HG03103 (cell line): ENCODE measurements at regions not wholly inside any gene's neighbourhood (a gene's known extent, or its start where the extent isn't known, plus 50 kb on each side); places are given as distances from the start of the nearest gene placed in this dataset.
"Not testable (repeated sequence)": the region's sequence is repeated elsewhere in the genome, so short reads cannot be mapped to it uniquely, and the experiment has no call there.

Experiments used
- ATAC-seq: cut with Tn5 transposase; IDR thresholded peaks from one replicate; pipeline ENCODE4 v1.9.1; 2021; ENCODE audit warnings: low read depth; ENCODE audit not compliant: unreplicated experiment

DNA sequence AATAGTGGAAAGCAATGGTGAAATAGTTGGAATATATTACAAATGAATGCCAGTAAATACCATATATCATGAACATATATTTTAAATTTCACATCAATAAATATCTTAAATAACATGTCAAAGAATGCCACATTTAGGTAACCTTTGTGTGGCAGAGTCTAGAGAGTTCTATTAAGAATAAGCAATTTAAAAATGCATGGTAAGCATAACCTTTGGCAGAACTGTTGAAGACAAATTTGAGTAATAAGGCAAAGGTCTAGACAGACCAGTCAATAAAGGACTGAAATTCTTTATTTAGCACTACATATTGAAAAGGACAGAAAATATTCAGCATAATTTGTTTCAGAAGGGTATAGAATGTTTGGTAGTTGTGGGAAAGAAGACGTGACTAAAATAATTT, 1417.0 kb downstream of the SUCLG1 start:
- no peak for ATAC-seq

DNA sequence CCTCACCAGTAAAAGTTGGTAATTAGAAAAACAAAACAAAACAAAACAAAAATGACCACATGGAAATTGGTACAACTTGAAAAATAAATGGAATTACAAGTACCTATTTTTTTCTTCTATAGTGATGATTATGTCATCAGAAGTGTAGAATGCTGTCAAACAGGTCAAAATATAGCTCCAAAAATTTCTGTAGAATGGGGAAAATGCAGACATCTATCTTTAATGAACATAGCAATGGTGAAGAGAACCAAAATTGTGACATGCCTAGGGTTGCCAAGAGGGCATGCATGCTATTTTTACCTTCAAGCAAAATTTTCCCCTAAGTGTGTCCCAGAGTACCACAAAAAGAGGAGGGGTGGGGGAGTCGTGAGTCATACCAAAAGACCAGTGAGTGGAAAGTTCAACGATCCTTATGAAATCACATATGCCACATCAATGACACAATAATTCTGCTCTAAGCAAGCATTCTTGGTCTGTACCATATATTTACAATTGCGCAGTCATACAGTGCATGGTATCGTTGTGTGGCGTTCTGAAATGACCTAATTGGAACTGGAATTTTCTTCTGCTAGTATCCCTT, 1436.4 kb downstream of the SUCLG1 start:
- no peak for ATAC-seq

DNA sequence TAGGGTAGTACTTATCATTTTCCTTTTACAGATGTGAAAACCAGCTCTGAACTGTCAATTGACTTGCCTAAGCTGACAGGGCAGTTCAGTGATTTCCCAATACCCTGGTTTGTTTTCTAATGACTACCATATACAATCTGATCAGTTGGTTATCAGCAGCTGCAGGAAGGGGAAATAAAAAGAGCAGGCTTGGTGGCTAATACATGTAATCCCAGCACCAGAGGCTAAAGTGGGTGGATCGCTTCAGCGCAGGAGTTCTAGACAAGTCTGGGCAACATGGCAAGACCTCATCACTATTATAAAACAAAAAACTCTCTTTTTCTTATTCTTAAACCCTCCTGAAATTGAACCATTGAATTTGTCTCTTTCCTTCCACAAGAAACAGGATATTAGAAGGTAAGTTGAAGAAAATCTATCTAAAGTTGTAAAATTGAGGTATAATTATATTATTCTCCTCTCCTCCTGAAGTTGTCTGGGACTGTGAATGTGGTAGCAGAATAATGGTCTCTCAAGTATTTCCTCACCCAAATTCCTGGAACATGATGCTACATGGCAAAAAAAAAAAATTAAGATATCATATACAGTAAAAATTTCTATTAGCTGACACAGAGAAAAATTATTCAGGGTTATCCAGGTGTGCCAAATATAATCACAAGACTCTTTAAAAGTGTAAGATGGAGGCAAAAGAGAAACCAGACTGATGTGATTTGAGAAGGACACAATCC, 1441.6 kb downstream of the SUCLG1 start:
- no peak for ATAC-seq

DNA sequence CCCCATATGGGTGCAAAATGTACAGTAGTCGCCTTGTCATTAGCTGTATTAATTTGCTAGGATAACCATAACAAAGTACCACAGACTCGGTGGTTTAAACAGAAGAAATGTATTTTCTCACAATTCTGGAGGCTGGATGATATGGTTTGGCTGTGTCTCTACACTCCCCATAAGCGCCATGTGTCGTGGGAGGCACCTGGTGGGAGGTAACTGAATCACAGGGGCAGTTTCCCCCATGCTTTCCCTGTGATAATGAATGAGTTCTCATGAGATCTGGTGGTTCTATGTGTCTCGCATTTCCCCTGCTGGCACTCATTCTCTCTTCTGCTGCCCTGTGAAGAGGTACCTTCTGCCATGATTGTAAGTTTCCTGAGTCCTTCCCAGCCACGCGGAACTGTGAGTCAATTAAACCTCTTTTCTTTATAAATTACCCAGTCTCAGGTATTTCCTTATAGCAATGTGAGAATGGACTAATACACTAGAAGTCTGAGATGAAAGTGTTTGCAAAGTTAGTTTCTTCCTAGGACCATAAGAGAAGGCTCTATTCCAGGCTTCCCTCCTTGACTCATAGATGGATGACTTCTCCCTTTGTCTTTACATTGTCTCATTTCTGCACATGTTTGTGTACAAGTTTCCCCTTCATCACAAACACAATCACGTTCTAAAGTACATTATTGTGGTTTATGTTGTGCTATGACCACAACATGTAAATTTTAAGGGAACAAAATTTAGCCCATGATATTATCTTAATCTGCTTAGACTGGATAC, 1442.6 kb downstream of the SUCLG1 start:
- no peak for ATAC-seq

DNA sequence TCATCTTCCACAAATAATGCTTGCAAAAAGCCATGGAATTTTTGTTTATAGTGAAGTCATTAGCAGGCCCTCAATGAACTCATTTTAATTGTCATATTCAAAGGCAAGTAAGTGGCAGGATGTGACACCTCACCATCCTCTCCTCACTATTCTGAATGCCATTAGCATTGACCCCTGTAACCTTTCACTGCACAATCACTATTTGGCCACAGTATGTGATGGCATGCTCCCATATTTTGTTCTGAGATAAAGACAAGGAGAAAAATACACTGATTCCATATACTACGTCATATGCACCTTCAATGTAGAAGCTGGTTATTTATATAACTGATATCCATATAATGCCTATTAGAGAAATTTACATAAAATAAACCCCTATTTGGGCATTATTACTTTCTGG, 1443.2 kb downstream of the SUCLG1 start:
- ATAC-seq = no peak

DNA sequence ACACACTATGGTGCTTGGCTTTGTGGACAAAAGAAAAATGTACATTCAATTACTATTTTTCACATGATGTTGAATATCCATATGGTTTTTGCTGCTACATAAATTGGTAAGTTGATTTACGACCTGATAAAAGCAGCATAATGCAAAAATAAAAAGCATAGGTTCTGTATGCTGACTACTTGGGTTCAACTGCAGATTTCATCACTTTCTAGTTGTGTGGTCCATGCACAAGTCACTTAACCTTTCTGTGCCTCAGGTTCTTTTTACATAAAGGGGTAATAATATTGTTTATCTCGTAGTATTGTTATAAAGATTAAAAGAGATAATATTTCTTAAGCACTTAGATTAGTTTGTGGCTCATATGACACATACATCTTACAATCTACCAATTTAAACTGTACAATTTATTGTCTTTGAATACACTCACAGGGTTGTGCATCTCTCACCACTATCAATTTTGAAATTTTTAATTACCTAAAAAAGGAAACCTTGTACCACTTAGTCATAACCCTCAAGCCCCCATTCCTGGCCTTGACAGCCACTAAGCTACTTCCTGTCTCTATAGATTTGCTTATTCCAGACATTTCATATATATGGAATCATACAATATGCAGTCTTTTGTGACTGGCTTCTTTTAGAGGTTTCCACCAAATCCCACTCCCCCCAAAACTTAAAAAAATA, 1443.9 kb downstream of the SUCLG1 start:
- no peak for ATAC-seq

DNA sequence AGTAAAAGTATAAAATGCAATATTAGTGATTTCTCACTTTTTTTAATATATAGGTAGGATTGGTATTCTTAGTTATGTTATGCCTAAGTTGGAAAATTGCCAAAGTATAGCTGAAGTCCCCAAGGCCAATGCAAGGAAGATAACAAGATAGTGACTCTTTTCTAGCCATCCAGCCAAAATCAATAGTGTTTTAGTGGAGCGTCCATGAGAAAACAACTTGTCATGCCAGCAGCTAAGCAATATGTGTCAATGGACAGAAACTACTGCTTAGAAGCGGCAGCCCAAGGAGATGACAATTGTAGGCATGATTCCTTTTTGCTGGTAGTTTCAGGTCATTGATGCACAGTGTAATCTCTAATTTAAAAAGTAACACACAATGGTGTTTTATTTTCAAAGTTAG, 1444.6 kb downstream of the SUCLG1 start:
- no peak for ATAC-seq

DNA sequence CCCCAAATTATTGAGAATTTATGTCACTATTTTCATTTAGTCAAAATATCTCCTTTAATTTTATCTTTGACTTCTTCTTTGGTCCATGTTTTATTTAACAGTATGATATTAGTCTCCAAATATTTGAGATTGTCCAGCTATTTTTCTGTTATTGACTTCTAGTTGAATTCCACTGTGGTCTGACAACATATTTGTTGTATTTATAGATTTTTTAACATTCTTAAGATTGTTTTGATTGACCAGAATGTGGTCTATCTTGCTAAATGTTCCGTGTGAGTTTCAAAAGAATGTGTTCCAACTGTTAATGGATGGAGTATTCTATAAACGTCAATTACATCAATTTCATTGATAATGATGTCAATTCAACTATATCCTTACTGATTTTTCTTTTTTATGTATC, 1452.1 kb downstream of the SUCLG1 start:
- no peak for ATAC-seq

DNA sequence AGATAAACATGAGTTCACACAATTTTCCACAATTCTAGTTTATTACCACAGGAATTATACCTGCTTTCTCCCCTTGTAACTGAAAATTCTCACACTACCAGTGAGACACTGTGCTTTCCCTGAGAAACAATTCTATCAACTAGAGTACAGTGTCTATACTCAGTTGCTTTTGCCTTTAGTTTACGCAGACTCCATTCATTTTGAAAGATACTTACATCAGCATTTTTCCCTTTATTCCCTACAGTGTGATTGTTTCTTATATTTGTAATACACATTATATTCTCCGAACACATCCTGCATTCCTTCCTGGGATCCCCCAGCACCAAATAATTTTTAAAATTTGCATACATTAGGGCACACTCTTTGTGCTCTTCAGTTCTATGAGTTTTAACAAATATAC, 1455.5 kb downstream of the SUCLG1 start:
- ATAC-seq = no peak

DNA sequence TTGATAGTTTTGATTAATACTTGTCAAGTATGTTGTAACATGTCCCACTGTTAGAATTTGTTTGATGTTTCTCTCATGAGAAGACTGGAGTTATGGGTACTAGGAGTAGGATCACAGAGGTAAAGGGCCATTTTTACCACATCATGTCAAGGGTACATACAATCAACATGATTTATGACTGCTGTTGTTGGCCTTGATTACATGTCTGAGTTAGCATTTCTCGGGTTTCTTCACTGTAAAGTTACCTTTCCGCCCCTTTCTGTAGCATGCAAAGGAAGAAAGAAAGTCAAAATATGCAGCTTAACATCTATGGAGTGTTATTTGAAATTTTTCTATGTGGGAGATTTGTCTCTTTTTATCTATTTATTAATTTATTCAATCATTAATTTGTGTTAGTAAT, 1456.4 kb downstream of the SUCLG1 start:
- ATAC-seq = no peak

DNA sequence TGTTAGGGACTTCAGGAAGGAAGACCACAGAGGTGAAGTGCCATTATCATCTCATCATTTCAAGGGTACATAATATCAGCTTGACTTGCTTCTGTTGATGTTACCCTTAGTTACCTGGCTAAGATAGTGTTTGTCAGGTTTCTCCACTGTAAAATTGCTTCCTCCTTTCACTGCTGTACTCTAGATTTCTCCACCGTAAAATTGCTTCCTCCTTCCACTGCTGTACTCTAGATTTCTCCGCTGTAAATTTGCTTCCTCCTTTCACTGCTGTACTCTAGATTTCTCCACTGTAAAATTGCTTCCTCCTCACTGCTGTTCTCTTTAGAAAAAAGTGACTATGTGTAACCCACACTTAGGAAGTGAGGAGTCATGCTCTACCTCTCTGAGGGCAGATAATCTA, 1460.3 kb downstream of the SUCLG1 start:
- no peak for ATAC-seq

DNA sequence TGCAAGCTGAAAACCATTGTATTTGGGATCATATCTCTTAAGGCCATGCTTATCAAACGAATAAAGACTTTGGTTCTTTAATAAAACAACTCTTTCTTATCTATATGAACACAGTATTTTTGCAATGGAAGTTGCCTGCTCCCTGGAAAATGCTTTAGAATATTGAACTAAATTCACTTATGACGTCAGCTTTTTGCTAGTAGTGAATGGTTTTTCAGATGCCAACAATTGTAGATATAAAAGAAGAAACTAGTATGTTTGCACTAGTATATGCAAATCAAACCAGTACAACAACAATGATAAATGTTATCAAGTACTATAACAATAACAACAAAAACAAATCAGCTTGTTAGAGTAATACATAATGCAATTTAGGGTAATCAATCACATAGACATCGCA, 1462.9 kb downstream of the SUCLG1 start:
- no peak for ATAC-seq

DNA sequence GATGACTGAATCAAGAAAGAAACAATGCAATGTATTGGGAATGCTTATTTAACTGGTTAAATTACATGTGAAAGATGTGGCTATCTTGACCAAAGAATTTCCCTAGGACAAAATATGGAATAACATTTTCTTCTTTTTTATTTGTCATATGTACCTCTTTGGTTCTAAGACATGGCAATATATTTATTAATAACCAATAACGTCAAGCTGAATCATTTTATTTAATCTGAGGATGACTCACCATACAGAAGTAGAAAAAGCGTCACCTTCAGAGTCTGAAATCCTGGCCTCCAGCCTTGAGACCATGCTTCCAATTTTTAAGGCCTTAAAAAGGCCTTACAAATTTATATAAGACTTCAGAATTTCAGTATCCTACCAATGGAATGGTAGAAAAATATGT, 1464.9 kb downstream of the SUCLG1 start:
- ATAC-seq = no peak

DNA sequence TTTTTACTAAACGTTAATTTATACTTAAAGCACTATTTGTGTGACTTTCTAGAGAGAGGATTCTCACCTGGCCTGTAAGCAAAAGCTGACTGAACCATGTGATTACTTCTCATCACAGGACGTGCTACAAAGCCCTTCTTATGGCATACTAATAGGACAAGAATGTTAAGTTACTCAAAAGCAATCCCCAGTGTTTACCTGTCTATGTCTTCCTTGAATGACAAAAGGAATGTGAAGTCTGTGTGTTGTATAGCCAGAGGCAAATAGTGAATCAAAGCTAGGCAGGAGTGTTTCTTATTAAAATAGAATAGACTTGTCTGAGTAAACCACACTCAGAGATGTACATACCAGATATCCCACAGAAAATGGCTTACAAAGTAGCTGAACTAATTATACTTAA, 1465.5 kb downstream of the SUCLG1 start:
- ATAC-seq = no peak

DNA sequence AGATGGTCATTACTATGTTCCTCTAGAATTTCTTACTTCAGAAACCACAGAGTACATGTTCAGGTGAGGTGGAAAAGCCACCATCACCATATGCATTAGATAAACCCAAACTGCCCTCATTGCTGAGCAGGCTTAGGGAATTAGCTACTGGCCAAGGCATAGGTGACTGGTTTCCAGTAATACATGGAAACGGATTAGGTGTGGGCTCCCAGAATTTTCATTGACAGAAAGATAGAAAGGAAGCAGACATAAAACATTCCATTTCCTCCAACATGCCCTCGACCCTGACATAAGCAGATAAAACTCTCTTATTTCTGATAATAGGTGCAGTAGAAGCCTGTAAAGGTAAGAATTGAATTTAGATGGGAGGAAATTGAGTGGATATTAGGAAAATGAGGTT, 1466.1 kb downstream of the SUCLG1 start:
- ATAC-seq = no peak

DNA sequence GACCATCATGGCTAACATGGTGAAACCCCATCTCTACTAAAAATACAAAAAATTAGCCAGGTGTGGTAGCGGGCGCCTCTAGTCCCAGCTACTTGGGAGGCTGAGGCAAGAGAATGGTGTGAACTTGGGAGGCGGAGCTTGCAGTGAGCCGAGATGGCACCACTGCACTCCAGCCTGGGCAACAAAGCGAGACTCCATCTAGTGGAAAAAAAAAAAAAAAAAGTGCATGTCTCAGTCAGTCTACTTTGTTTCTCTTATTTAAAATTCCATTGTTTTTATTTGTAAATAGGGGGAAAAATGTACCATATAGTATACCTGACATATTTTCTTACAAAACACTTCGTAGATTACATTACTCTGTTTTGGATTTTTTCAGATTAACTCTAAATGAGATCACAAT, 1471.4 kb downstream of the SUCLG1 start:
- not testable (repeated sequence) for ATAC-seq

DNA sequence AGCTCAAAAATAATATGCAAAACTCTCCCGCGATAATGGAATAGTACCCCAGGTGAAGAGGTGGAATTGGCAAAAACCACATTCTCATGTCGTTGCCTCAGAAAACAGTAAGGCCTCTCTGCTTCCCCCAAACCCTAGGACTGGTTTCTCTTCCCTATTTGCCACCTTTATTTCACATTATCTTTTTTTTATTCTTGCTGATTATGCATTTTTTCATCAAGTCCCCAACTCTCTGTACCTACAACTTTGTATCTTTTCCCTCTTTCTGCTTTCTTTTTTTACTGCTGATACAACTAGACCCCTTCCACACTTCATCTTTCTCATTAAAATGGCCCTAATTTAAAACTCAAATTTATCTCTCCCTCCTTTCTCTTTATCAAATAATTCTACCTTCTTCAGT, 1472.2 kb downstream of the SUCLG1 start:
- ATAC-seq = no peak

DNA sequence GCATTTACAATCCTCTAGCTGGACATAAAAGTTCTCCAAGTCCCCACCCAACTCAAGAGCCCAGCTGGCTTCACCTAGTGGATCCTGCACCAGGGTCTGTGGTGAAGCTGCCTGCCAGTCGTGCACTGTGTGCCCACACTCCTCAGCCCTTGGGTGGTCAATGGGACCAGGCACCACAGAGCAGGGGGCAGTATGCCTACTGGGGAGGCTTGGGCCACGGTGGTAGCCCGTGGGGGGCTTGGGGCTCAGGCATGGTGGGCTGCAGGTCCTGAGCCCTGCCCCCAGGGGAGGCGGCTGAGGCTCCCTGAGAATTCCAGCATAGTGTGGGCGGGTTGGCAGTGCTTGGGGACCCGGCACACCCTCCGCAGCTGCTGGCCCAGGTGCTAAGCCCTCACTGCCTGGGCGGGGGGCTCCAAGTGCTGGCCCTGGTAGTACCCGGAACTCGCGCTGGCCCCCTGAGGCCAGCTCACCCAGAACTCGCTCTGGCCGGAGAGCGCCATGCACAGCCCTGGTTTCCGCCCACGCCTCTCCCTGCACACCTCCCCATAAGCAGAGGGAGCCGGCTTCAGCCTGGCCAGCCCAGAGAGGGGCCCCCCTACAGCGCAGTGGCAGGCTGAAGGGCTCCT, 1473.4 kb downstream of the SUCLG1 start:
- no peak for ATAC-seq

DNA sequence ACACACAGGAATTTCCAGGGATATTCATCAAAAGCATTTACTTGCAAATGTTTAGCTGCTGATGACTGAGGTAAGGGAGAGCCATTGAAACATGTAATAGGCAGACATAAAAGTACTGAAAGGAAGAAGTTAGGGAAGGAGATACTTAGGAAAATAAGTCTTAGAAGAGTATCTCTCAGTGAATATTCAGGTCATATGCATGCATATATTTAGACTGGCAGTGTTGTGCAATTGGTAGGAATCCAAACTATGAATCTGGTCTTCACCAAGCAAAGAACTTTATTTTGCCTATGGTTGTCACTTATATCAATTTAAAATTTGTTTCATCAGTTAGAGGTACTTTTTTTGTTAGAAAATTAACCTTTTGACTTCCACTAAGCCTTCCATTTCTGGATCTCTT, 1490.7 kb downstream of the SUCLG1 start:
- ATAC-seq = no peak

DNA sequence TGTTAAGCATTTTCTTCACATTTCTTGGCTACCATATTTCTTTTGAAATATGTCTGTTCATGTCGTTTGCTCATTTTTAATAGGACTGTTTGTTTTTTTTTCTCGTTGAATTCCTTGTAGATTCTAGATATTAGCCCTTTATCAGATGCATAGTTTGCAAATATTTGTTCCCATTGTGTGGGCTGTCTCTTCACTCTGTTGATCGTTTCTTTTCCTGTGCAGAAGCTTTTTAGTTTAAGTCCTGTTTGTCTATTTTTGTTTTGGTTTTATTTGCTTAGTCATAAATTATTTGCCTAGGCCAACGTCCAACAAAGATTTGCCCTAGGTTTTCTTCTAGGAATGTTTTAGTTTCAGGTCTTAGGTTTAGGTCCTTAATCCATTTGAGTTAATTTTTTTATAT, 1494.7 kb downstream of the SUCLG1 start:
- no peak for ATAC-seq

DNA sequence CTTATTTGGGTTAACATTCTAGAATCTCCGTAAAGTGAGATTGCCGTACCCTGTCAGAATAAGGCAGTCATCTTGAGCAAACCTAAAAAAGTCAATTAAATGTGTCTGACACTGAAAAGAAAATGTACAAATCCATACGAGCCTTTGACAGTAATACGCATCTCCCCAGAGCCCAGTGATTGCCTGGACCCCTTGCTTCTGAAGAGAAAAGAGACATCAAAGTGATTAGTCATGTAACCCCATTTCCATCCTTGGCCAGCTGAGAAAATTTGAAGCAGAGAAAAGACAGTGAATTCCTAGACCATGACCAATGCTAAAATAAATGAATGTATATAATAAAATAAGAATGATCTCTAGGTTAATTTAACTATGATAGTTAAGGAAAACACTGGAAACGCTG, 1499.4 kb downstream of the SUCLG1 start:
- no peak for ATAC-seq
